Limb (tissue), 2 donors: ENCODE measurements at regions not wholly inside any gene's neighbourhood (a gene's known extent, or its start where the extent isn't known, plus 50 kb on each side); places are given as distances from the start of the nearest gene placed in this dataset.
"Not testable (repeated sequence)": the region's sequence is repeated elsewhere in the genome, so short reads cannot be mapped to it uniquely, and the experiment has no call there.

Experiments used
- DNase-seq, 2 donors: peaks; one replicate each; pipeline ENCODE4 v3.0.0-alpha.2; 2016; ENCODE audit errors: extremely low spot score in 2 of 2

DNA sequence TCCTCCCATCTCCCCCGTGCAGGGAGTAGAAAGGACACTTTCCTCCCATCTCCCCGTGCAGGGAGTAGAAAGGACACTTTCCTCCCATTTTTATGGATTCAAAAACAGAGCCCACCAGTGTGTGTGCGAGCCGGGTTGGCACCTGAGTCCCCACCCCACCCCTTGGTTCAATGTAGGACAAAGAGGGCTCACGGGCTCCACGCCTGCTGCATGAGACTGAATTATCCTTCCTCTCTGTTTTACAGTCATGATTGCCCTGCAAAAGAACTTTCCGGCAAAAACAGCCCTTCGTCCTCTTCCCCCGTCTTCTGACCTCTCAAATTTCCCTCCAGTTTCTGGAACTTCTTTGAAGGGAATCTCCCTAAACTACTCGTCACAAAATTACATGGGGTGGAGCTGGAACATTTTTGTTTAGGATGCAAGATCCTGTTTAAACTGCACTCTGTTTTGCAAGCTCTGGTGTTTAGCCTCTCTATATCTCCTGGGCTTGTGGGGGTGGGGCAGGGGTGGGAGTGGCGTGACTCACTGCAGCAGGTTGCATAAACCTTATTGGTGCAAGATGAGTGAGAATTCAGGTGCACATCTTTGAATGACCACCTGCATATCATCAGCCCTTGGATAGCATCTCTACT lies 99.8 kb downstream of the PSMG1 start:
- DNase-seq = no peak

DNA sequence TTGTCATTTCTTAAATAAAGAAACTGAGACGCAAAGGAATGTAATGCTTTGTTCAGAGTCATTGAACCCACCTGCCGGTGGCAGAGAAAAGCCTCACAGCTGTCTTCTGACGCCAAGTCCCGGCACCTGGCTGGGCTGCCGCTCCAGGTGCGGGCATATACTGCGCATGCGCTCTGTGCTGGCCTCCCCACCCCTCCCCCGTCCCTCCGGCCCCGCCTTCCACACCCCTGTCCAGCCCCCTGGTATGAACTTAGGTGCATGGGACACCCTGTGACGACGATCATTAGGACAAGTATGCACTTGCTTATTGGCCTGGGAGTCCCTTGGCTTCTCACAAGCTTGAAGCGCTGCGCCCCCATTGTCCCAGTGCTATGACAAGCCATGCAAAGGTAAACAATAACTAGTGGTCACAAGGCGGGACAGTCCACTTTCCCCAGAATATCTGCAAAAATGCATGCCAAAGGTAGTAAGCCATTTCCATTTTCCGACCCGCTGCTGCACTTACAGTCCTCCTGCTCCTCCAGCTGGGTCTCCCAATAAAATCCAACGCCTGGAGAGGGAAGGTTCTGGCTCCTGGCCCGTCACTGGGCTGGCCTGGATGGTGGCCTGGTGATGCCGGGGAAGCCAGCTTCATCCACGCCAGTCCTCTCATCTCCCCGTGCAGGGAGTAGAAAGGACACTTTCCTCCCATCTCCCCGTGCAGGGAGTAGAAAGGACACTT lies 100.4 kb downstream of the PSMG1 start:
- DNase-seq = no peak

DNA sequence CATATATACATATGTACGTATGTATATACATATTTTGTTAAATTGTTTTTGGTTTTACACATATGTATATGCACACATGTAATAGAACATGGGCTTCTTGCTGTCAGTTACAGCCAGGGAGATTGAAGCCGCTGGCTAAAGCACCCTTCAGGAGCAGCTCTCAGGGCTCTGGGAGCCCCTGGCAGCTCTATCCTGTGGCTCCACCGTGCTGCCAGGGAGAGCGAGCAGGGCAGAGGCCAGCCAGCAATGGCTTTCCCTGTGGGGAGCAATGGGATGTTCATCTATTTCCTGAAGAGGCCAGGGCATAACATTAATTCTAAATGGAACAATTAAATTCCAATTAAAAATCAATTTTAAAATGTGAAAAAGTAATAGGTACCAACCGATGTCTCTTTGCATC lies 102.9 kb downstream of the PSMG1 start:
- no peak for DNase-seq

DNA sequence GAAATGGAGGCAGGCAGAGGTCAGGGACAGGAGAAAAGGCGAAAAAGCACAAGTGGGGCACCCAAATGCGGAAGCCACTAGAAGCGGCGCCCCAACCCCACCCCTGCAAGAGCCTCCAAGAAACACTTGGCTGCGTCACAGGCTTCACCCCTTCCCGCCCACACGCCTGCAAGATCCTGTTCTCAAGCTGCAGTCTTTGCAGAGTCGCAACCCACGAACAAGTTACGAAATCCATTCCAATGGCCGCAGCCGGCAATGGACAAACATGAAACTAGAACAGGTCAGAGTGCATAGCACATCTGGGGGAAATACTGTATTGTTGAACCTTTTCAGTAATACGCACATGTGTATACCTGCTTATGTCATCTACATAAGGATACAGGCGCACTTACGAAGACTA lies 103.6 kb downstream of the PSMG1 start:
- DNase-seq = no peak

DNA sequence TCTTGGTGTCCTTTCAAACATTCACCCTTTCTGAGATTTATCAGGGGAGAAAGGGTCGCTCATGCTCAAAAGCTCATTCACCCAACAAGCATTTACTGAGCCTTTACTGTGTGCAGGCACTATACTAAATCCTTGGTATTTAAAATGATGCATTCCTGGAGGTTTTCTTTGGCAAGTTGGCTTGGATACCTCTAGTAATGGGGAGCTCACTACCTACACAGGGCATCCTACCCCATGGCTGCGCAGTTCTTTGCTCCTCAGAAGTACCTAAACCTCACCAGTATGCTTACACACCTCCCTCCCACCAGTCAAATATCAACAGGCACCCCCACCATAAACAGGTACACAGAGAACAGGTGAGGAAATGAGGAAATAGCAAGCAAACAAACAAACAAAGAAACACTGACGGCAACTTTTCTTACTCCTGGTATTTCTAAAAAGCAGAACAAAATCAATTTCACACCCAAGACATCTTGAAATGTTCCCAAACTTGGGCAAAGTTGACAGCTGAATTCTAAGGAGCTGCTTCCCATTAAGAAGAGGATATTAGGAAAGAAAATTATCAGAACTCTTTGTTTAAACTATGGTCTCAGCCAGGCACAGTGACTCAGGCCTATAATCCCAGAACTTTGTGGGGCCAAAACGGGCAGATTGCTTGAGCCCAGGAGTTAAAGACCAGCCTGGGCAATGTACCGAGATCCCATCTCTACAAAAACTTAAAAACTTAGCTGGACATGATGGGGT lies 104.8 kb downstream of the PSMG1 start:
- no peak for DNase-seq

DNA sequence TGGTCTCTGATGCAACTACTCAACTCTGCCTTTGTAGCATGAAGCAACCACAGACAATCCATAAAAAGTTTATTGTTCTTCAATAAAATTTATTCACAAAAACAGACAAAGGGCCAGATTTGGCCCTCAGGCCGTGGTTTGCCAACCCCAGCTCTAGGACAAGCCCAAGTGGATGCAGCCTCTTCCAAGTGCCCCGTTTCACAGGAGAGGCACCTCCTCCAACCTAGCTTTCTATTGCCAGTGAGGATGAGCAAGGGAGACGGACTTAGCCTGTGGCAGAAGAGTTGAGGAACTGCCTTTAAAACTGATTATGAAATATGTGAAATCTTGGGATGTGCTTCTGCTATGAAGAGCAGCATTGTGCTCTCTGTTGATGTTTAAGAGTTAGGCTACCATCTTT lies 105.4 kb downstream of the PSMG1 start:
- no peak for DNase-seq

DNA sequence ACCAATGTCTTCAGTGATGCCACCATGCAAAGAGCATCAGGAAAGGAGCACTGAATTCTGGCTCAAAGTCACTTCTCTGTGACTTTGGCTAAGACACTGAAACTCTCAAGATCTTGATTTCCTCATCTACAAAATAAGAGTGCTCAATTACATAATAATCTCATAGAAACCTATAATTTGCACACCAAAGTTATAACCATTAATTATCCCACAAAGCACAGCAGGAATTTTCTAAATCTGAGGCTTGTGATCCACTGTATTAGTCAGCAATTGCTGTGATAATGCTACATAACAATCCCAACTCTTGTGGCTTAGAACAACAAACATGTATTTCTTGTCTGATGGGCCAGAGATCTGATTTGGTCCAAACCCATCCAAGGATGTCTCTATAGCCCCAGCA lies 108.7 kb downstream of the PSMG1 start:
- DNase-seq = no peak

DNA sequence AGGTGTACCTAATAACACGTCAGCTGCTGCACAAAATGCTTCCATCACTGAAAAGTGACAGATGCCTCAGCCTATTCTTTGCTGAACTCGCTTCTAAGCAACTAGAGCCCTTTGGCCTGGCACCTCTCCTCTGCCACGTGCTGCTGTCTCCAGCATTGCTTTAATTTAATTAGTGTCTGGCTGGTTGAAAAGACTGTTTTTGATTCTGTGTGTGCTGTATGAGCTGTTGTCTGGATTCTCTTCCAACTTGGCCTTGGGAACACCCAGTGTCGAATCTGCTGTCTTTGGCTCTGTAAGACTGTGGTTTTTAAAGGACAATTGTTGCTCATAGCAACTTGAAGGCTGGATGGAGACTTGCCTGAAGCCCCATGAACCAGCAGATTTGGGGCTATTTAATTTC lies 109.5 kb downstream of the PSMG1 start:
- DNase-seq = peak in 1 of 2 donors; percentile 48

DNA sequence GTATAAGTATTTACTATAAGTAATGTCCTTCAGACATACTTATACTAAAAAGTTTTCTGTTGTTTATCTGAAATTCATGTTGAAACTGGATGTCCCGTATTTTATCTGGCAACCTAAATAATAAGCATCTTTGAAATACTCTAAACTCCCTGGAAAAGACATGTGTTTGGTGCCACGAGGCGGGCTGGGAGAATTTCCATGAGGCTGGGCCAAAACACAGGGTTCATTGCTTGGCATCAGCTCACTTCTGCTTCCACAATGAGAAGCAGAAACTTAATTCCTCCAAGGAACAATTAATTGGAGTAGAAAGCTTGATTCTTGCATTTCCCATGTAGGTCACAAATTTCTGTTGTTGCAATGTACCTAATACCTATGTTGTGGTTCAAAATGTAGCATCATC lies 110.2 kb downstream of the PSMG1 start:
- peak in 1 of 2 donors; percentile 21 for DNase-seq

DNA sequence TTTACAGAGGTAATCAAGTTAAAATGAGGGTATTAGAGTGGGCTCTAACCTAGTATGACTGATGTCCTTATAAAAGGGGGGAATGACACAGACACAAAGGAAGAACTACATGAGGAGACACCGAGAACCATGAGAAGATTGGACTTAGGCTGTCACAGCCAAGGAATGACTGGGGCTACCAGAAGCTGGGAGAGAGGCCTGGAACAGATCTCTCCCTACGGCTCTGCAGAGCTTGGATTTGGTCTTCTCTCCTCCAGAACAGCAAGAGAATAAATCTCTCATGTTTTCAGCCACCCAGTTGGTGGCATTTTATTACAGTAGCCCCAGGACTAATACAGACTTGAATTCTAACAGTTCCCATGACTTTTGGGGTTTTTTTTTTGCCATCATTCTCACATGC lies 110.8 kb downstream of the PSMG1 start:
- no peak for DNase-seq

DNA sequence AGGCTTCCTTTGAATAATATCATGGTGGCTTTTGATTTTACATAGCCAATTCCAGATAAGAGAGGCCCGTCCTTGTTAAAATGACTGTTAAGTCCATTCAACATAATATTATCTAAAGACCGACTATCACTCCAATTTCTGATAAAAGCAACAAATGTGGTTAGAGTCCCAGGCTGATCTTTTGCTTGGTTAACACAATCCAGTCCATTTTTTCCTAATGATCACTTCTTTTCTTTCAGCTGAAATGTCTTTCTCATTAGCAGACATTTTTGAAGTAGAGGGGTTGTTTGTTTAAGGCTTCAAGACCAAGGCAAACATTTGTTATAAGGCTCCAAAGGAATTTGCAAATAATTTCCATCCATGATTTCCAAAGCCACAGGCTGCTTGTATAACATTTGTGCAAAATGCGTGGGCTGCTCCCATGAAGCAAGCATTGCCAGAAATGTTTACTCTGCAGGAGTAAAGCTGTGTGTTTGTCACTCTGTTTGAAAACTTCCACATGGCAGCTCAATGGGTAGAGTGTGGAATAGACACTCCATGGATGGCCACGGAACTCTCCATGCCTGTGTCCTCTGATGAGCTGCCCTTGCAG lies 111.5 kb downstream of the PSMG1 start:
- no peak for DNase-seq

DNA sequence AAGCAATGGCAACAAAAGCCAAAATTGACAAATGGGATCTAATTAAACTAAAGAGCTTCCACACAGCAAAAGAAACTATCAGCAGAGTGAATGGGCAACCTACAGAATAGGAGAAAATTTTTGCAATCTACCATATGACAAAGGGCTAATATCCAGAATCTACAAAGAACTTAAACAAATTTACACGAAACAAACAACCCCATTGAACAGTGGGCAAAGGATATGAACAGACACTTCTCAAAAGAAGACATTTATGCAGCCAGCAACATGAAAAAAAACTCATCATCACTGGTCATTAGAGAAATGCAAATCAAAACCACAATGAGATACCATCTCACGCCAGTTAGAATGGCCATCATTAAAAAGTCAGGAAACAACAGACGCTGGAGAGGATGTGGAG lies 113.4 kb downstream of the PSMG1 start:
- not testable (repeated sequence) for DNase-seq

DNA sequence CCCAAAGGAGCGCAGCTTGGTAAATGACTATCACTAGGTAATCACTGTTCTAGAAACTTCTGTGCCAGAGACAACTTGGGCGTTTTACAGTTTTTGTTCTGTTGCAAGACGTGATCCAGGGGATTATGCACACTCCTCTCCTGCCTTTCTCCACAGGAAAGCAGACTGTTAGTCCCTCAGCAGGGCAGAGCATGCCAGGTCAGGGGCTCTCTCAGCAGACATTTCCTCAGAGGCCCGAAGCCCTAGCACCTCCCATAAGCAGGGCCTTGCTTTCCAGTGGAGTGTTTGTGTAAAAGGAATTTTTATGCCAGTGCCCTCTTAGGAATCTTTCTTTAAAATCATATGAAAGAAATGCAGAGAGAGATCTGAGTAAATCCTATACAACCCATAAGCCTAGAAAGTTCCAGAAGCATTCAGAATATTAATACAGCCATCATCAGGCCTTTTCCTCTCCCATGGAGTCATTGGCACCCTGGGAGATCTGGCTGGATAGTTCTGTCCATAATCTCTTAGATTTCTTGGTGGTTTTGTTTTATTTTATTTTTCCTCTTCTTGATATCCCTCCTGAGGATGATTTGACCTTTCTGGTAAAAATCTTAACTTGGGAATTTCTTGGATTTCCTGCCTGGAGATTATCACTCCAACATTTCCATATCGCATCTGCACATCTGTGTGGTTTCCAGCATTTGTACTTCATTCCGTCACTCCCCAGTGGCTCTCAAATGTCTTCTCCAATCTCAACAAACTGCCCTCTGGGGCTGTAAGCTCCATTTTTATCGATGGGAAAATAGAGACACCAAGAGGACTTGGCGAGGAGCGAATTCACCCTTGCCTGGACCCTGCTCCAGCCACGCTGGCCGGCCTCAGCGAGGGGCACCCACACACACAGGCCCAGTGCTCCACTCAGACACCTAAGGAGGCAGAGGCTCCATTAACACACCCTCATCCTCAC lies 116.1 kb downstream of the PSMG1 start:
- DNase-seq = no peak

DNA sequence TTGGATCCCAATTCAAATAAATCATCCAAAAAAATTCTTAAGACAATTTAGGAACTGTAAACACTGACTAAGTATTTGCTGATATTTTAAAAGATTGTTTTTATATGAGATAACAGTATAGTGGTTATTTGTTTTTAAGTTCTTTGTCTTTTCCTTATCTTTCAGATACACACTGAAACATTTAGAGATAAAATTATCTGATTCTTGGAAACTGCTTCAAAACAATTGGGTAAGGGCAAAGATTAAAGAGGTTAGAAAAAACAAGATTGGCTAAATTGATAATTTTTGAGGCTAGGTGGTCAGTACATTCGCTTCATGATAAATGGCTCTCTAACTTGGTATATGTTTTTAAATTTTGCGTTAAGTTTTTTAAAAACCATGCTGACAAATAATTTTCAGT lies 117.3 kb downstream of the PSMG1 start:
- DNase-seq = no peak

DNA sequence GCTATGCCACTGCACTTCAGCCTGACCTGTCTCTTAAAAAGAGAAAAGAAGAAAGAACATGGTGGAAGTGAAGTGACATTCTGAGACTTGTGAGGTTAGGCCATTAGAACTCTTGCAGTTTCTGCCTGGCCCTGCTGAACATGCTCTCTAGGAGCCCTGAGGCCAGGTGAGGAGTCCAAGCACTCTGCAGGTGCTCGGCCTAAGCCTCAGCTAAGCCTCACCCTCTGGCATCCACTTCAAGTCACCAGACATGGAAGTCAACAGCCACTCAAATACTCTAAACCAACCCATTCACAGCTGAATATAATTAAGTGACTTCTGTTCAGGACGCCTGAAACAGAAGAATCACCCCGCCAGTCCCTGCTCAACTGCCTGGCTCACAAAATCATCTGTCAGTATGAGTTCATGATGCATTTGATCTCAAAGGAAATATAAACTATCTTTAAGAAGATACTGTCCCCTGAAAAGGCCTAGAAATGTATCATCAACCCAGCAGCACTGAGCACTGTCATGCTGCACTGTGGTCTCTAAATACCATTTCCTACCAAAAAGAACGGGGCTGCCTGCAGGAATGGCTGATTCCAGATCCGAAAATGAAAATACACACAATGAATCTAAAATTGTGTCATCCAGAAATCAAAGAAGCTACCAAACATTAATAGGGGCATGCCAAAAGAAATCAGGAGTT lies 118.8 kb downstream of the PSMG1 start:
- no peak for DNase-seq

DNA sequence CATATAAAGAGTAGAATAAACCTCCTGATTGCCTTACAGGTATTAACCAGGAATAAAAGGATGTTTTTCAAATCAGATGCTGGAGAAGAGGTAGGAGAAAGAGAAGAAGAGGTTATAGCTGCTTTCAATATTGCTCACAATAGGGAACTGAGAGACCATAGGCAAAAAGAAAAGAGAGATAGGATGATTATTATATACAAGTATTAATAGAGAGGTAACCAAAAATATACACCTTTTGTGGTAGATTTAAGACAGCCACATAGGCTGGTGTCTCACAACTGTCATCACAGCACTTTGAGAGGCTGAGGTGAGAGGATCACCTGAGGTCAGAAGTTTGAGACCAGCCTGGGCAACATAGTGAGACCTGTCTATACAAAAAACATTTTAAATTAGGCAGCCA lies 119.7 kb downstream of the PSMG1 start:
- DNase-seq = no peak

DNA sequence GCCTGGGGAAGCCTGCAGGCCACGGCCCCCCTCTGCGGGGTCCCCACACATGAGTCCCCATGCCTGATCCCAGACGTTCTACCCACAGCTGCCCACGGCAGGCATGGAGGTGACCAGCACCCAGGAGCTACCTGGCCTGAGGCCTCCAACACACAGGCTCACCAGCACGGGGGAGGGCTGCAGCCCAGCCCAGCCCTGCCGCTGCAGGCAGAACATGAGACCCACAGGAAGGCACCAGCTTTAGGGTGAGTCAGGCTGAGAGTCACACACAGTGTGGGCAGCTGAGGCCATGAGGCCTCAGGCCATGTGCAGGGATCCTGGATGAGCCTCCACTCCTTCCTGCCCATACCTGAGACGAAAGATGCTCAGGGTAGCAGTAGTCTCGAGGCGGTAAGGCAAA lies 121.1 kb downstream of the PSMG1 start:
- DNase-seq = no peak

DNA sequence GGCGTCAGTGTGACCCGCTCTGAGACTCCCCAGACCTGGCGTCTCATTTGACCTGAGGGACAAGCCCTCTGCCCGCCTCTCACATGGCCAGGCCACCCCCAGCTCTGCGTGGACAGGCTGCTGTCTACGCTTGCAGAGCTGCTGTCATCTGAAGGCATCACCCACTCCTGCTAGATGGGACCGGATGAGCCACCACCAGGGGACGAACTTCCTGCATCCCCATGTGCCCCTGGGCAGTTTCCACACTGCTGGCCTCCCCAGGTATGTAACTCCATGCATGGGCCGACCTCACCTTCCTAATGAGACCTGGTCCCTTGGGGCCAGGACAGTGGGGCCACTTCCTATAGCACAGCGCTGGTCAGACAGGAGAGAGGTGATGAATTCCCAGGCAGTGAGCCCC lies 121.5 kb downstream of the PSMG1 start:
- no peak for DNase-seq

DNA sequence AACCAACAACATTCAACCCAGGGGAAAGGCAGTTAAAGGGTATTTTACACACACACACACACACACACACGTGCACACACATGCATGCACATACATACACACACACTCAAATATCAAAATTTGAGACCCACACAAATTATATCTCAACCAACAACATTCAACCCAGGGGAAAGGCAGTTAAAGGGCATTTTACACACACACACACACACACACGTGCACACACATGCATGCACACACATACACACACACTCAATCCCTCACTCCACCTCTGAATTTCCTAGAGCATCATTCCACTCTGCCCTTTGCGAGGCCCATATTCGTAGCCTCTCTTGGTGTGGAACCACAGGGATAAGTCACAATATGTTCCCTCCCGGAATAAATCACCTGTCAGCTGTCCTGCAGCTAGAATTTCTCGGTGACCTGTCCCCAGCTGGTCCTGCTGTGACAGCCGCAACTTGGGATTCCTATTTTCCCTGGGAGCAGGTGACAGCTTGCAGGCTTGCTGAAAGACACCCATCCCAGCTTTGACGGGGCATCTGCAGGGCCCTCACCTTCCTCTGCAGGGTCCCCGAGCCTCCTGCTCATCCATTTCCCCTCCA lies 122.7 kb downstream of the PSMG1 start:
- DNase-seq = no peak

DNA sequence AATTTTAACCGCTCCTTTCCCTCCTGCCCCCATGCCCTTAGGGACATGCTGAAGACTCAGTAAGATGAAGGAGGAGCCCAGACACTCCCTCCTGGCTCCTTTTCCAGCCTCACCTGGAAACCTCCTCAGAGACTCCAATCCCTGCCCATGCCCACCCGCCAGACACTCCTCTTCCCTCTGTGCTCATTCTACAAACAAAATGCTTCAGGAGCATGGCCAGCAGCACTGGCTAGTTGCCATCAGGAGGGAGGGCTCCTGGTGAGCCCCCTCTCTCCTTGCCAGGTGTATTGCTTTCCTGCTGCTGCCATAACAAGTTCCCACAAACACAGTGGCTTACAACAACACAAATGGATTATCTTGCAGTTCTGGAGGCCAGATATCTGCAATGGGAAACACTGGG lies 126.1 kb downstream of the PSMG1 start:
- DNase-seq = no peak
